ENCODE measurements at regions not wholly inside any gene's neighbourhood (a gene's known extent, or its start where the extent isn't known, plus 50 kb on each side); places are given as distances from the start of the nearest gene placed in this dataset.

GRCh38 chr2:200041639-200042038, 86.3 kb downstream of the MAIP1 start:
- ATAC-seq (ENCODE audit: poor library complexity) = no peak
- no peaks in the 10 kb centered on the region for H3K4me1 Mint-ChIP-seq (ENCODE audit: low read depth)
- peaks cover 3% of the 10 kb centered on the region for H3K9me3 Mint-ChIP-seq
- DNase-seq = no peak
- no peak overlapping the region for H3K4me3 ChIP-seq (ENCODE audit: low read length)
- TF ChIP-seq CTCF (IDR thresholded peaks at IDR 0.05) = no peak
- H3K4me1 ChIP-seq (ENCODE audit: insufficient read depth, low read length) = no peaks in the 10 kb centered on the region
- peaks cover 8 to 10% of the 10 kb centered on the region in 2 experiments for H3K9me3 ChIP-seq (ENCODE audit: control insufficient read depth in 1 of 2, insufficient read depth in 1 of 2, low read length in 2 of 2)
- CTCF ChIA-PET = no interaction called here
- H3K27me3 Mint-ChIP-seq = peaks cover 13% of the 10 kb centered on the region
- intact Hi-C loops (cut with DNase I, micrococcal nuclease) = loop anchor here in 1 of 2 experiments (10.0 kb wide), 1 partner anchor 173 kb away; no protein-coding TSS in a partner anchor
- no peaks in the 10 kb centered on the region for H3K36me3 ChIP-seq (ENCODE audit: insufficient read depth, low read length)
- no peak overlapping the region for H3K27ac Mint-ChIP-seq
- H3K4me3 Mint-ChIP-seq = no peak overlapping the region
- POLR2A ChIA-PET = no interaction called here
- no peaks in the 10 kb centered on the region for H3K36me3 Mint-ChIP-seq (ENCODE audit: low read depth)
- no peak overlapping the region for H3K27ac ChIP-seq (ENCODE audit: low read depth in 1 of 2, low read length in 2 of 2)
- peaks cover 0 to 3% of the 10 kb centered on the region in 2 experiments for H3K27me3 ChIP-seq (ENCODE audit: control insufficient read depth in 1 of 2, insufficient read depth in 2 of 2, low read length in 2 of 2)

GRCh38 chr2:200042102-200042735, 86.8 kb downstream of the MAIP1 start:
- intact Hi-C loops (cut with DNase I, micrococcal nuclease) = loop anchor here in 1 of 2 experiments (10.0 kb wide), 1 partner anchor 173 kb away; no protein-coding TSS in a partner anchor
- Mint-ChIP-seq H3K9me3 (peaks cover 4% of the 10 kb centered on the region), H3K27ac (no peak overlapping the region), H3K36me3 (ENCODE audit: low read depth) (no peaks in the 10 kb centered on the region), H3K27me3 (peaks cover 15% of the 10 kb centered on the region), H3K4me3 (no peak overlapping the region), H3K4me1 (ENCODE audit: low read depth) (no peaks in the 10 kb centered on the region)
- ChIA-PET CTCF (no interaction called here), POLR2A (no interaction called here)
- H3K4me1 ChIP-seq (ENCODE audit: insufficient read depth, low read length) = no peaks in the 10 kb centered on the region
- DNase-seq (no peak), ATAC-seq (ENCODE audit: poor library complexity) (no peak)
- TF ChIP-seq CTCF (IDR thresholded peaks at IDR 0.05) = no peak
- H3K36me3 ChIP-seq (ENCODE audit: insufficient read depth, low read length) = no peaks in the 10 kb centered on the region
- H3K27ac ChIP-seq (ENCODE audit: low read depth in 1 of 2, low read length in 2 of 2) = no peak overlapping the region
- H3K4me3 ChIP-seq (ENCODE audit: low read length) = no peak overlapping the region
- H3K9me3 ChIP-seq (ENCODE audit: control insufficient read depth in 1 of 2, insufficient read depth in 1 of 2, low read length in 2 of 2) = peaks cover 8 to 10% of the 10 kb centered on the region in 2 experiments
- H3K27me3 ChIP-seq (ENCODE audit: control insufficient read depth in 1 of 2, insufficient read depth in 2 of 2, low read length in 2 of 2) = peaks cover 0 to 3% of the 10 kb centered on the region in 2 experiments

GRCh38 chr2:200042944-200043343, 87.6 kb downstream of the MAIP1 start:
- no peaks in the 10 kb centered on the region for H3K4me1 Mint-ChIP-seq (ENCODE audit: low read depth)
- no peak overlapping the region for H3K27ac ChIP-seq (ENCODE audit: low read depth in 1 of 2, low read length in 2 of 2)
- H3K4me3 Mint-ChIP-seq = no peak overlapping the region
- H3K36me3 Mint-ChIP-seq (ENCODE audit: low read depth) = no peaks in the 10 kb centered on the region
- H3K27me3 Mint-ChIP-seq = peaks cover 15% of the 10 kb centered on the region
- no peaks in the 10 kb centered on the region for H3K36me3 ChIP-seq (ENCODE audit: insufficient read depth, low read length)
- ATAC-seq (ENCODE audit: poor library complexity) = no peak
- peaks cover 4% of the 10 kb centered on the region for H3K9me3 Mint-ChIP-seq
- ChIA-PET POLR2A (no interaction called here), CTCF (no interaction called here)
- peaks cover 0 to 3% of the 10 kb centered on the region in 2 experiments for H3K27me3 ChIP-seq (ENCODE audit: control insufficient read depth in 1 of 2, insufficient read depth in 2 of 2, low read length in 2 of 2)
- intact Hi-C loops (cut with DNase I, micrococcal nuclease) = loop anchor here in 1 of 2 experiments (10.0 kb wide), 1 partner anchor 172 kb away; no protein-coding TSS in a partner anchor
- H3K27ac Mint-ChIP-seq = no peak overlapping the region
- peaks cover 8 to 10% of the 10 kb centered on the region in 2 experiments for H3K9me3 ChIP-seq (ENCODE audit: control insufficient read depth in 1 of 2, insufficient read depth in 1 of 2, low read length in 2 of 2)
- H3K4me1 ChIP-seq (ENCODE audit: insufficient read depth, low read length) = no peaks in the 10 kb centered on the region
- DNase-seq = no peak
- no peak for TF ChIP-seq CTCF (IDR thresholded peaks at IDR 0.05)
- H3K4me3 ChIP-seq (ENCODE audit: low read length) = no peak overlapping the region

Data from CD4-positive, alpha-beta T cell (primary cell).